ENCODE measurements at regions not wholly inside any gene's neighbourhood (a gene's known extent, or its start where the extent isn't known, plus 50 kb on each side); places are given as distances from the start of the nearest gene placed in this dataset.
"Not testable (repeated sequence)": the region's sequence is repeated elsewhere in the genome, so short reads cannot be mapped to it uniquely, and the experiment has no call there.

DNA sequence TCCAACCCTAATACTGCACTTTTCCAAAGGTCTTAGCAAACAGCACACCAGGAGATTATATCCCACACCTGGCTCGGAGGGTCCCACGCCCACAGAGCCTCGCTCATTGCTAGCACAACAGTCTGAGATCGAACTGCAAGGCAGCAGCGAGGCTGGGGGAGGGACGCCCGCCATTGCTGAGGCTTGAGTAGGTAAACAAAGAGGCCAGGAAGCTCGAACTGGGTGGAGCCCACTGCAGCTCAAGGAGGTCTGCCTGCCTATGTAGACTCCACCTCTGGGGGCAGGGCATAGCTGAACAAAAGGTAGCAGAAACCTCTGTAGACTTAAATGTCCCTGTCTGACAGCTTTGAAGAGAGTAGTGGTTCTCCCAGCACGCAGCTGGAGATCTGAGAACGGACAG lies 361.0 kb upstream of the PPP2R3A start:
- TF ChIP-seq, protein P1, sequence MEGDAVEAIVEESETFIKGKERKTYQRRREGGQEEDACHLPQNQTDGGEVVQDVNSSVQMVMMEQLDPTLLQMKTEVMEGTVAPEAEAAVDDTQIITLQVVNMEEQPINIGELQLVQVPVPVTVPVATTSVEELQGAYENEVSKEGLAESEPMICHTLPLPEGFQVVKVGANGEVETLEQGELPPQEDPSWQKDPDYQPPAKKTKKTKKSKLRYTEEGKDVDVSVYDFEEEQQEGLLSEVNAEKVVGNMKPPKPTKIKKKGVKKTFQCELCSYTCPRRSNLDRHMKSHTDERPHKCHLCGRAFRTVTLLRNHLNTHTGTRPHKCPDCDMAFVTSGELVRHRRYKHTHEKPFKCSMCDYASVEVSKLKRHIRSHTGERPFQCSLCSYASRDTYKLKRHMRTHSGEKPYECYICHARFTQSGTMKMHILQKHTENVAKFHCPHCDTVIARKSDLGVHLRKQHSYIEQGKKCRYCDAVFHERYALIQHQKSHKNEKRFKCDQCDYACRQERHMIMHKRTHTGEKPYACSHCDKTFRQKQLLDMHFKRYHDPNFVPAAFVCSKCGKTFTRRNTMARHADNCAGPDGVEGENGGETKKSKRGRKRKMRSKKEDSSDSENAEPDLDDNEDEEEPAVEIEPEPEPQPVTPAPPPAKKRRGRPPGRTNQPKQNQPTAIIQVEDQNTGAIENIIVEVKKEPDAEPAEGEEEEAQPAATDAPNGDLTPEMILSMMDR (IDR thresholded peaks at IDR 0.05), result not testable (repeated sequence)
- not testable (repeated sequence) for TF ChIP-seq POLR2AphosphoS5 (IDR thresholded peaks at IDR 0.05)
